ENCODE measurements at regions not wholly inside any gene's neighbourhood (a gene's known extent, or its start where the extent isn't known, plus 50 kb on each side); places are given as distances from the start of the nearest gene placed in this dataset.

- no peak for DNase-seq
- Histone ChIP-seq H3K36me3 (no peaks in the 10 kb centered on the region), H3K27ac (no peak overlapping the region), H3K27me3 (no peaks in the 10 kb centered on the region), H3K4me1 (peaks cover 0 to 11% (median 0%) of the 10 kb centered on the region in 4 donors), H3K4me3 (peak overlapping the region in 1 of 4 donors; percentile 38), H3K9me3 (no peaks in the 10 kb centered on the region)
- intact Hi-C loops (cut with DNase I): no loop called here
- WGBS, 2 donors: 31 to 35% methylated on average over 9 of the region's 9 CpGs
- TF ChIP-seq, protein P1, sequence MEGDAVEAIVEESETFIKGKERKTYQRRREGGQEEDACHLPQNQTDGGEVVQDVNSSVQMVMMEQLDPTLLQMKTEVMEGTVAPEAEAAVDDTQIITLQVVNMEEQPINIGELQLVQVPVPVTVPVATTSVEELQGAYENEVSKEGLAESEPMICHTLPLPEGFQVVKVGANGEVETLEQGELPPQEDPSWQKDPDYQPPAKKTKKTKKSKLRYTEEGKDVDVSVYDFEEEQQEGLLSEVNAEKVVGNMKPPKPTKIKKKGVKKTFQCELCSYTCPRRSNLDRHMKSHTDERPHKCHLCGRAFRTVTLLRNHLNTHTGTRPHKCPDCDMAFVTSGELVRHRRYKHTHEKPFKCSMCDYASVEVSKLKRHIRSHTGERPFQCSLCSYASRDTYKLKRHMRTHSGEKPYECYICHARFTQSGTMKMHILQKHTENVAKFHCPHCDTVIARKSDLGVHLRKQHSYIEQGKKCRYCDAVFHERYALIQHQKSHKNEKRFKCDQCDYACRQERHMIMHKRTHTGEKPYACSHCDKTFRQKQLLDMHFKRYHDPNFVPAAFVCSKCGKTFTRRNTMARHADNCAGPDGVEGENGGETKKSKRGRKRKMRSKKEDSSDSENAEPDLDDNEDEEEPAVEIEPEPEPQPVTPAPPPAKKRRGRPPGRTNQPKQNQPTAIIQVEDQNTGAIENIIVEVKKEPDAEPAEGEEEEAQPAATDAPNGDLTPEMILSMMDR (IDR thresholded peaks at IDR 0.05): no peak
- TF ChIP-seq EP300 (IDR thresholded peaks at IDR 0.05): no peak
- TF ChIP-seq POLR2A (IDR thresholded peaks at IDR 0.05): no peak
- TF ChIP-seq POLR2AphosphoS5 (IDR thresholded peaks at IDR 0.05): no peak
Measured at GRCh38 chr18:39799006-39799405, 2156.0 kb upstream of the PIK3C3 start.

- Histone ChIP-seq H3K27ac (no peak overlapping the region), H3K4me3 (no peak overlapping the region), H3K36me3 (no peaks in the 10 kb centered on the region), H3K4me1 (peaks cover 0 to 11% (median 0%) of the 10 kb centered on the region in 4 donors), H3K9me3 (no peaks in the 10 kb centered on the region), H3K27me3 (no peaks in the 10 kb centered on the region)
- 46 to 71% methylated on average over 3 of the region's 3 CpGs for WGBS, 2 donors
- intact Hi-C loops (cut with DNase I): no loop called here
- no peak for DNase-seq
- no peak for TF ChIP-seq POLR2AphosphoS5 (IDR thresholded peaks at IDR 0.05)
- no peak for TF ChIP-seq POLR2A (IDR thresholded peaks at IDR 0.05)
- TF ChIP-seq, protein P1 (IDR thresholded peaks at IDR 0.05): no peak
- no peak for TF ChIP-seq EP300 (IDR thresholded peaks at IDR 0.05)
Measured at GRCh38 chr18:39796393-39796792, 2158.6 kb upstream of the PIK3C3 start.

DNA sequence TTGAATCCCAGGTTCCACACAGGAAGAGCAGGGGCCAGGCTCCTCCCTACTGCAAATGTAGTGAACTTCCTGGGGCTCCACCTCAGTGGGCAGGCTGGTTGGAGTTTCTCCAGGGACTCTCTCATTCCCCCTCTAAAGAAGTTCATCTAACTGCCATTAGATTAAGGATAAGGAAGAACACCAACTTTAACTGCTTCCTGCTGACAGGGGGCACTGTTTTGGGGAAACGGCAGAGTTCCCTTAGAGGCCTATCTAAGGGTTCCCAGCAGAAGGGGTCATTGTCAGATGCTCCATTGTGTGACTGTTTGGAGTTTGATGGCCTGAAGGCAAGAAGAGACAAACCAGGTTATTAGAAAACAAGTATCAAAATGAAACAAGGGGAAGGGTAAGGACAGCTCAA, 2159.7 kb upstream of the PIK3C3 start:
- Histone ChIP-seq H3K27ac (no peak overlapping the region), H3K36me3 (no peaks in the 10 kb centered on the region), H3K4me3 (no peak overlapping the region), H3K4me1 (peaks cover 0 to 11% (median 0%) of the 10 kb centered on the region in 4 donors), H3K27me3 (no peaks in the 10 kb centered on the region), H3K9me3 (no peaks in the 10 kb centered on the region)
- DNase-seq: no peak
- no peak for TF ChIP-seq EP300 (IDR thresholded peaks at IDR 0.05)
- TF ChIP-seq POLR2A (IDR thresholded peaks at IDR 0.05): no peak
- TF ChIP-seq, protein P1 (IDR thresholded peaks at IDR 0.05): no peak
- TF ChIP-seq POLR2AphosphoS5 (IDR thresholded peaks at IDR 0.05): no peak
- 84% methylated on average over 1 of the region's 1 CpG for WGBS, 2 donors
- intact Hi-C loops (cut with DNase I): no loop called here

- intact Hi-C loops (cut with DNase I): no loop called here
- Histone ChIP-seq H3K27ac (no peak overlapping the region), H3K27me3 (no peaks in the 10 kb centered on the region), H3K9me3 (no peaks in the 10 kb centered on the region), H3K4me1 (no peaks in the 10 kb centered on the region), H3K36me3 (no peaks in the 10 kb centered on the region), H3K4me3 (no peak overlapping the region)
- DNase-seq: no peak
- TF ChIP-seq, protein P1 (IDR thresholded peaks at IDR 0.05): no peak
- TF ChIP-seq POLR2AphosphoS5 (IDR thresholded peaks at IDR 0.05): no peak
- TF ChIP-seq POLR2A (IDR thresholded peaks at IDR 0.05): no peak
- no peak for TF ChIP-seq EP300 (IDR thresholded peaks at IDR 0.05)
- whole genome bisulfite sequencing, 2 donors: 96 to 97% methylated on average over 5 of the region's 5 CpGs
Measured at GRCh38 chr18:39793609-39794008, 2161.4 kb upstream of the PIK3C3 start.

DNA sequence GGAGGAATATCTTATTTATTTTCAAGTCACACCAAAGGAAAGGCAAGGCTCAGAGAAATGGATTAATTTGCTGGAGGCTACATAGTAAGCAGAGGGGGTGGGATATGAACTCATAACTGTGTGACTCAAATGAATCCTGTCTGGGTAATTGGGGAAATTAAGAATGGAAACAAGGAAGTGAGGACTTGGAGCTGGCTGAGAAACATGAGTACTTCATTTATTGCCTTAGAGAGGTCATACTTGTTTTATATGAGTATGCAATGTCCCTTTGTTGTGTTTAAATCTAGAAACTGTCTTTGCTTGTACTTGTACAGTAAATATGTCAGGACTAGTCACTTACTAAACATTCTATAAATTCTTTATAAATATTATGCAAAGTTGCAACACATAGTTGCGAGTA, 2166.7 kb upstream of the PIK3C3 start:
- no peak overlapping the region for H3K4me3 ChIP-seq
- no peaks in the 10 kb centered on the region for H3K27me3 ChIP-seq
- WGBS, 2 donors: 91 to 94% methylated on average over 1 of the region's 1 CpG
- no peaks in the 10 kb centered on the region for H3K36me3 ChIP-seq
- H3K27ac ChIP-seq: no peak overlapping the region
- DNase-seq: no peak
- intact Hi-C loops (cut with DNase I): no loop called here
- H3K4me1 ChIP-seq: no peaks in the 10 kb centered on the region
- TF ChIP-seq, protein P1 (IDR thresholded peaks at IDR 0.05): no peak
- TF ChIP-seq POLR2A (IDR thresholded peaks at IDR 0.05) (no peak), POLR2AphosphoS5 (IDR thresholded peaks at IDR 0.05) (no peak), EP300 (IDR thresholded peaks at IDR 0.05) (no peak)
- H3K9me3 ChIP-seq: no peaks in the 10 kb centered on the region

Measured in sigmoid colon (tissue), 6 donors.